HepG2 (cell line): ENCODE measurements at regions not wholly inside any gene's neighbourhood (a gene's known extent, or its start where the extent isn't known, plus 50 kb on each side); places are given as distances from the start of the nearest gene placed in this dataset.
A peak's percentile ranks its signal among the peaks of the same experiment; 100 is the strongest.

Source experiments
- AGO1 ChIP-seq: fragments of 200-400 bp; formaldehyde crosslinking; IDR thresholded peaks from 2 replicates; pipeline ENCODE4 v1.6.1; 2017; ENCODE audit warnings: mild to moderate bottlenecking, low read depth, low read length, moderate library complexity; ENCODE audit not compliant: poor library complexity, severe bottlenecking
- AHR ChIP-seq: IDR thresholded peaks from 2 replicates; pipeline ENCODE4 v1.6.1; 2018; ENCODE audit warnings: missing genetic modification reagents, missing compliant biosample characterization
- HINFP ChIP-seq: sonication (generic); formaldehyde crosslinking; IDR thresholded peaks from 2 replicates; pipeline ENCODE4 v1.4.0; 2020; ENCODE audit warnings: low read depth, mild to moderate bottlenecking, missing genetic modification reagents
- HMG20A ChIP-seq: IDR thresholded peaks from 2 replicates; pipeline ENCODE4 v1.6.1; 2016; ENCODE audit warnings: borderline replicate concordance
- HMGA1 ChIP-seq: sonication (generic); formaldehyde crosslinking; conservative IDR thresholded peaks from 2 replicates; pipeline ENCODE4 v1.4.0; 2020; ENCODE audit warnings: missing genetic modification reagents
- MAZ ChIP-seq, 2 experiments: sonication (generic) in 1 of 2; formaldehyde crosslinking in 1 of 2; IDR thresholded peaks; 2 replicates each; pipeline versions ENCODE4 v1.5.0 to v1.6.1; 2012 to 2020; ENCODE audit warnings: low read depth in 2 of 2, mild to moderate bottlenecking in 2 of 2, borderline replicate concordance in 1 of 2, improper control_type of control experiment in 1 of 2, low read length in 1 of 2, missing genetic modification reagents in 1 of 2, moderate library complexity in 1 of 2
- MBNL3 ChIP-seq: fragments of 250-450 bp; sonication (Bioruptor Pico); conservative IDR thresholded peaks from 2 replicates; pipeline ENCODE4 v1.8.0; 2022; ENCODE audit warnings: mild to moderate bottlenecking, inconsistent platforms
- PHF20 ChIP-seq: sonication (generic); formaldehyde crosslinking; IDR thresholded peaks from 2 replicates; pipeline ENCODE4 v1.5.0; 2020; ENCODE audit warnings: mild to moderate bottlenecking, missing genetic modification reagents
- RBM22 ChIP-seq: fragments of 200-400 bp; formaldehyde crosslinking; optimal IDR thresholded peaks from 2 replicates; pipeline ENCODE3; 2017; ENCODE audit warnings: mild to moderate bottlenecking, low read length, moderate library complexity
- SATB2 ChIP-seq: sonication (generic); formaldehyde crosslinking; IDR thresholded peaks from 2 replicates; pipeline ENCODE4 v1.5.0; 2020; ENCODE audit warnings: missing genetic modification reagents
- SNAI1 ChIP-seq: sonication (generic); formaldehyde crosslinking; IDR thresholded peaks from 2 replicates; pipeline ENCODE4 v1.5.0; 2020; ENCODE audit warnings: mild to moderate bottlenecking, missing genetic modification reagents, borderline replicate concordance
- SP5 ChIP-seq: IDR thresholded peaks from 2 replicates; pipeline ENCODE4 v1.6.1; 2016; ENCODE audit warnings: low read depth, borderline replicate concordance
- THRA ChIP-seq: sonication (generic); formaldehyde crosslinking; IDR thresholded peaks from 2 replicates; pipeline ENCODE4 v1.4.0; 2020; ENCODE audit warnings: missing genetic modification reagents, borderline replicate concordance
- ZHX1 ChIP-seq: sonication (generic); formaldehyde crosslinking; IDR thresholded peaks from 2 replicates; pipeline ENCODE4 v1.8.1; 2022; ENCODE audit warnings: low read depth, mild to moderate bottlenecking, missing genetic modification reagents
- ZKSCAN8 ChIP-seq: IDR thresholded peaks from 2 replicates; pipeline ENCODE4 v1.6.1; 2016; ENCODE audit warnings: borderline replicate concordance, missing genetic modification reagents, missing compliant biosample characterization
- ZNF10 ChIP-seq: sonication (generic); formaldehyde crosslinking; IDR thresholded peaks from 2 replicates; pipeline ENCODE4 v1.4.0; 2020; ENCODE audit warnings: mild to moderate bottlenecking, low read depth, missing genetic modification reagents, borderline replicate concordance
- ZNF260 ChIP-seq: sonication (generic); formaldehyde crosslinking; IDR thresholded peaks from 2 replicates; pipeline ENCODE4 v1.4.0; 2020; ENCODE audit warnings: missing genetic modification reagents, low read depth, mild to moderate bottlenecking, borderline replicate concordance
- ZNF329 ChIP-seq: sonication (generic); formaldehyde crosslinking; IDR thresholded peaks from 2 replicates; pipeline ENCODE4 v1.9.0; 2021; ENCODE audit warnings: low read depth, mild to moderate bottlenecking, missing genetic modification reagents
- ZNF333 ChIP-seq: sonication (generic); formaldehyde crosslinking; IDR thresholded peaks from 2 replicates; pipeline ENCODE4 v1.4.0; 2020; ENCODE audit warnings: mild to moderate bottlenecking, missing genetic modification reagents, borderline replicate concordance
- ZNF567 ChIP-seq: sonication (generic); formaldehyde crosslinking; IDR thresholded peaks from 2 replicates; pipeline ENCODE4 v1.8.1; 2023; ENCODE audit warnings: mild to moderate bottlenecking, missing genetic modification reagents, borderline replicate concordance
- ZNF709 ChIP-seq: sonication (generic); formaldehyde crosslinking; IDR thresholded peaks from 2 replicates; pipeline ENCODE4 v1.5.0; 2020; ENCODE audit warnings: mild to moderate bottlenecking, missing genetic modification reagents
- ZNF740 ChIP-seq: sonication (generic); formaldehyde crosslinking; IDR thresholded peaks from 2 replicates; pipeline ENCODE4 v1.4.0; 2020; ENCODE audit warnings: missing genetic modification reagents
- ZNF782 ChIP-seq: sonication (generic); formaldehyde crosslinking; IDR thresholded peaks from 2 replicates; pipeline ENCODE4 v1.4.0; 2020; ENCODE audit warnings: missing genetic modification reagents, mild to moderate bottlenecking, borderline replicate concordance
- ZNF891 ChIP-seq: sonication (generic); formaldehyde crosslinking; IDR thresholded peaks from 2 replicates; pipeline ENCODE4 v1.5.0; 2020; ENCODE audit warnings: mild to moderate bottlenecking, missing genetic modification reagents

GRCh38 chr17:72566671-72567484, 446.1 kb downstream of the SOX9 start (continued):
- TF ChIP-seq ZHX1 (CRISPR knock-in tag) = no peak
- no peak for TF ChIP-seq AGO1
- TF ChIP-seq HMGA1 (CRISPR knock-in tag) = no peak
- TF ChIP-seq ZNF567 (CRISPR knock-in tag) = no peak
- no peak for TF ChIP-seq ZNF10
- no peak for TF ChIP-seq MAZ (IDR thresholded peaks at IDR 0.05; ENCODE audit: borderline replicate concordance, low read depth, low read length)
- TF ChIP-seq MAZ (CRISPR knock-in tag; IDR thresholded peaks at IDR 0.05; ENCODE audit: low read depth) = no peak
- 0 out of 2 replicates have a peak, but pooled peaks have one; percentile 48 for TF ChIP-seq ZNF891 (CRISPR knock-in tag)
- no peak for TF ChIP-seq SATB2 (CRISPR knock-in tag)
- TF ChIP-seq MBNL3 = no peak
- no peak for TF ChIP-seq ZNF740 (CRISPR knock-in tag)
- TF ChIP-seq THRA (CRISPR knock-in tag) = no peak
- TF ChIP-seq RBM22 = peak; percentile 66
- TF ChIP-seq ZNF709 (CRISPR knock-in tag) = no peak
- TF ChIP-seq ZNF329 (CRISPR knock-in tag) = 0 out of 2 replicates have a peak, but pooled peaks have one; percentile 50
- TF ChIP-seq SP5 (CRISPR knock-in tag) = no peak
- no peak for TF ChIP-seq ZKSCAN8
- TF ChIP-seq HINFP (CRISPR knock-in tag) = no peak
- TF ChIP-seq PHF20 (CRISPR knock-in tag) = no peak
- TF ChIP-seq HMG20A = peak; percentile 45; the same call in 1 of the 2 replicates
- TF ChIP-seq ZNF782 (CRISPR knock-in tag) = no peak
- no peak for TF ChIP-seq SNAI1 (CRISPR knock-in tag)
- TF ChIP-seq AHR (CRISPR knock-in tag) = no peak
- no peak for TF ChIP-seq ZNF260 (CRISPR knock-in tag)
- TF ChIP-seq ZNF333 (CRISPR knock-in tag) = no peak
